Activated CD8-positive, alpha-beta memory T cell treated with anti-CD3 and anti-CD28 coated beads, Interleukin-2, amount 50 U/mL, for 1 hour (primary cell): ENCODE measurements at regions not wholly inside any gene's neighbourhood (a gene's known extent, or its start where the extent isn't known, plus 50 kb on each side); places are given as distances from the start of the nearest gene placed in this dataset.
"Not testable (repeated sequence)": the region's sequence is repeated elsewhere in the genome, so short reads cannot be mapped to it uniquely, and the experiment has no call there.

Experiments used
- DNase-seq: peaks from one replicate; pipeline ENCODE4 v3.0.0-alpha.2; 2020; ENCODE audit errors: extremely low read depth

DNA sequence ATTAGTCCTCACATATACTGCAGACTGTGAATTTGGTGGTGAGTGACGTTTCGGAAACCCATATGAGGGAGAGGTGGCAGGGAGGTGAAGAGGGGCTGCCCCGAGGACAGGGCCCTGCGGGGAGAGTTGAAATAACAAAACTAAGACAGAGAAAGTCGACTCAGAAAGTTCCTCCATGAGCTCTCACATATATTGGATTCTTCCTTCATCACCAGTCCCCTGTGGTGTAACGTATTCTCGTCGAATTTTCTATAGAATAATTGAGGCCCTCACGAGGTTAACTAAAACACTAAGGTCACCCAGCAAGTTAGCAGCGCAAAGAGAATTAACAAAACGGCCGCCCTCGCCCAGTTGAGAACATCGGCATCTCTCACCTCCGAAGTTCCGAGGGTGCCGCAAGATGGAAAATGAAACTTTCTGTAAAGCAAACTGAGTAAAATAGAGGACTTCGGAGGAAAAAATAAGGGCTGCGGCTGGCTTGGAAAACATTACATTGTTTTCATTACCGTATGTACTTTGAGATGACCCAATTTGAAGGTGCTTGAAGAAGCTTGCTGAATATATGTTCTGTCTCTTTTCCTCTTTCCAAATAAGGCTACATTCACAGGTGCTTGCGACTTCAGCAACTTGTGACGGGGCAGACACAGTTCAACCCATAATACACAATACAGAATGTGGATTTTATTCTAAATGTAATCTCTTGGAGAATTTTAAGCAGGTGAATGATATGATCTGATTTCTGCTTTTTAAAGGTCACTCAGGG, 490.9 kb upstream of the JARID2 start:
- DNase-seq: no peak

DNA sequence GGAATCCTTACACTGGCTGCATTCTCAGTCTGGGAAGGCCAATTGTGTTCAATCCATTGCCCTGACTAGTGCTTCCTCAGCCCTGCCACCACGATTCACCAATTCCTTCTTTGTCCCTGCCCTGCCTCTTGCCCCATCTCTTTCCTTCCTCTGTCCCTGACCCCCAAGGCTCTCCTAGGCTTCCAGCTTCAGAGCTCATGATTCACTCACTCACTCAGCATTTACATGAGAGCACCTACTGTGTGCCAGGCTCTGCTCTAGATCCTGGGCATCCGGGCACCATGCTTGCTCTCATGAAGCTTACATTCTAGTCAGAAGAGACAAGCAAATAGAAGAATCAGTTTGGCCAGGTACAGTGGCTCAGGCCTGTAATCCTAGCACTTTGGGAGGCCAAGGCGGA, 489.5 kb upstream of the JARID2 start:
- DNase-seq: no peak

DNA sequence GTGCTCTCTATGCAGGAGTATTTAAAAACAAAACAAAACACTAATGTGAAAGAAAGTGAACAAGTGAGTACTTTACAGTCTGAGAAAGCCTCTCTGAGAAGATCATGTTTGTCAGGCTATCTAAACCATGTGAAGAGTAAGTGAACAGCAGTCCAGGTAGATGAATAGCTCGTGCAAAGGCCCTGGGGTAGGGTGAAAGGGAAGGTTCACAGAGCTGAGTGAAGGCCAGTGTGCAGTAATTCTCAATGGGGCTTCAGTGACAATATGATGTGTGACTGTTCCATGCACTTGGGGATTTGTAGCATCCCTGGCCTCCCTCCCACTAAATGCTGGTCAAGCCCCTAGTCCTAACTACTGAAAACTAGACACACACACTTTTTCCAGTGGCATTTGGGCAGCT, 488.9 kb upstream of the JARID2 start:
- no peak for DNase-seq

DNA sequence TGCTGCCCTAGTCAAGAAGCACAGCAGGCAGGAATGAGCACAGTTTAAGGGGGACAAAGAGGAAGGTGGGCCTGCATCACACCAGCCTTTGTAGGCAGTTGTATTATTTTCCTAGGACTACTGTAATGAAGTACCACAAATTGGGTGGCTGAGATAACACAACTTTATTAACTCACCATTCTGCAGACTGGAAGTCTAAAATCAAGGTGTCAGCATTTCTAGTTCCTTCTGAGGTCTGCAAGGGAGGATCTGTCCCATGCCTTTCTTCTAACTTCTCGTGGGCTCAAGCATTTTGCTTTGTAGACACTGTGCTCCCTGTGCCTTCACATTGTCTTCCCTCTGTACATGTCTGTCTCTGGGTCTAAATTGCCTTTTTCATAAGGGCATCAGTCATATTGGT, 488.5 kb upstream of the JARID2 start:
- no peak for DNase-seq

DNA sequence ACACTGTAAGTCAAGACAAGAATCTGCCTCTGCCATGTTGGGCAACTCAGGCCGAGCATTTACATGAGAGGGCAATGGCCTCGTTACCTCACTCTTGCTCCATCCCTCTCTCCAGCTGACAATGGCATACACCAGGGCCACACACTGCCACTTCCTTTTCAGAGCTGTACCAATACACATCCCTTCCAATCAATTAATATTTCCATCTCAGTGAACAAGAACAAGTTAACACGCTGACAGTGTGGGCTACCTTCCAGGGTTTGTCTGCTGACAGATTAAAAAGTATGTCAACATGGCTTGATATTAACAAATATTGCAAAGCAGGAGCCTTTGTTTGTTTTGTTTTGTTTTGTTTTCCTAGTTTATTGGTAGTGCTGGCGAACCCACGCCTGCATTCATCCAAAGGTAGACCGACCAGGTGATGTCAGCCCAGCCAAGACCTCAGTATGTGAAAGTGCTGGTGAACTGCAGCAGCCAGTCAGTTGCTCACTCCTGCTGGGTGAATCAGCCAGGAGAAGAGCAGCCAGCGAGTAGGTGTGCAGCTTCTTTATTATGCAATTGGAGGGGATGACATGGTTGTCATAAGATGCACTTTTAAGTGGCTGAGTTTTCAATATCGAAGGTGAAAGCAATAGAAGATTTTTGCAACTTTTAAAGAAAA, 487.3 kb upstream of the JARID2 start:
- DNase-seq: no peak

DNA sequence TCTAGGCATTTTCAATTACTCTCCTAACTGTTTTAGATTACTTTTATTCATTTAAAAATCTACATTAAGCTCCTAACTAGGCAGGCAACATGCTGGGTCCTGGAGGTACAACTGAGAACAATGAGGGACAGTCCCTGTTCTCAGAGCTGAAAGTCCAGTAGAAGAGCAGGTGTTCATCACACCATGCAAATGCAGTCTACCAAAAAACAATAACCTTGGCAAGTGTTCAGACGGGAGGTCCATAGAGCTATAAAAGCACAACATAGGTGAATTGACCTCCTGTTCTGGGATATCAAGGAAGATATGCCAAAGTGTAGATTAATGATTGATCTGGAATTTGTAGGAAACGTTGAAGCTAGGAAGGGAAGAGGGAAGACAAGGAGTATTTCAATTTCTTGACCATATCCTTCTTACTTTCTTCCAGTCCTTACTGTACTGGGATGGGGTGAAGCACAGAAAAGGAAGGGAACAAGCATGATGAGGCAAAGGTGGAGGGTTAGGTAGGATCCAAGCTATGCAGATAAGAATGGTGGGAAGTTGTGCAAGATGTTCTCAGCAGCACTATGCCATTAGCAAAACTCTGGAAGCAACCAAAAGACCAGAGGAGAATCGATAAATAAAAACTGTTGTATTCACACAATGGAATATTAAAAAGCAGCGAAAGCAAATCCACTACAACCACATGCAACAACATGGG, 485.7 kb upstream of the JARID2 start:
- no peak for DNase-seq

DNA sequence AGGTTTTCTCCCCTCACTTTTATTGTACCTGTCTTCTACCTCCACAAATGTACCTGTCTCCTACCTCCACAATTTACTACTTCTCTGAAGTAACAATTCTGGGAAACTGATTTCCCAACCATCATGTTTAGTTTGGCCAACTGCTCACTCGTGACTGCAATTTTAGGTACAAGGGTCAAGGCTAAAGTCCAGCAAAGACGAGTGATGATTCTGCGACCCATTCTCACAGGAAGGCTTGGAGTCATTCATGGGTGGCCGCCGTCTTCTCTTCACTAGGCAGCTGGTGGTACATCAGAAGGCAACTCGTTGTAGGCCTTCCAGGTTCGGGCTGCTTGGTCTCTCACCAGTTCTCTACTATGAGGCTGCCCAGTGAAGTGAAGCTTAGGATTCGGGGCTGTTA, 483.8 kb upstream of the JARID2 start:
- DNase-seq: no peak

DNA sequence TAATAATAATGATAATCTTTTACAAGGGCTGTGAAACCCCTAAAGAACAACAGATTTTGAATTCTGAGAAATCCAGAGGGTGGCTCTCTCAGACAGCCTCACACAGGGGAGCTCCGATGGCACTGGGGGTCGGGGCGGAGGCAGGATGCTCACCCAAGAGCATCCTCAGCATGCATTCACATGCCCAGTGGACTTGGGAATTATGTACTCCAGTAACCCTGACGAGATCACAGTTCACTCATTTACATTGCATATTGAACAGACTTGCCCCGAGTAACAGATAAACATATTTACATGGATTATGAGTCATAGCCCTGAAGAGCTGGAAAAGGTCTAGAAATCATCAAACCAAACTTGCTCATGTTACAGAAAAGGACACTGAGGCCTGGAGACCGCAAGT, 482.7 kb upstream of the JARID2 start:
- DNase-seq: no peak

DNA sequence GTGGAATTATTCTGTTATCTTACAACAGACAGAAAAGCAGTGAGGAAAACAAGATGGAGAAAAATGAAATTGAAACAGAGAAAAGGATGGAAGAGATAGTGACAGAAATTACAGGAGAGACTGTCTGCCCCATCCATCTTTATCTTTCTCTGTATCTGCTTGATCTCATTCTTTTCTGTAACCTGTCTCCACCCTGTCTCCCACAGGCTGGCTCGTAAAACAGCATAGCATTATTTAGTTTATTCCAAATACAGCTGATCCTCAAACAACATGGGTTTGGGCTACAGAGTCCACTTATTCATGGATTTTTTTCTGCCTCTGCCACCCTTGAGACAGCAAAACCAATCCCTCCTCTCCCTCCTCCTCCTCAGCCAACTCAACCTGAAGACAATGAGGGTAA, 482.3 kb upstream of the JARID2 start:
- no peak for DNase-seq

DNA sequence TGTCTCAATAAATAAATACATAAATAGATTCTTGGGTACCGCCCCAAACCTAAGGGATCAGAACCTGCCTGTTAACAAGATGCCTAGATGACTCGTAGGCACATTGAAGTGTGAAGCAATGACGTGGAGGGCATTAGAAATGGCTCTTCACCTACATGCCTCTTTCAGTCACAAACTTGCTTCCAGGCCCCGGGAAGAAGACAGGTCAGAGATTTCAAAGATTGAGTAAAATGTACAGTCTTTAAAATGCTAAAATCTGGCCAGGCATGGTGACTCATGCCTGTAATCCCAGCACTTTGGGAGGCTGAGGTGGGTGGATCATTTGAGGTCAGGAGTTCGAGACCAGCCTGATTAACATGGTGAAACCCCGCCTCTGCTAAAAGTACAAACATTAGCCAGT, 480.8 kb upstream of the JARID2 start:
- no peak for DNase-seq

DNA sequence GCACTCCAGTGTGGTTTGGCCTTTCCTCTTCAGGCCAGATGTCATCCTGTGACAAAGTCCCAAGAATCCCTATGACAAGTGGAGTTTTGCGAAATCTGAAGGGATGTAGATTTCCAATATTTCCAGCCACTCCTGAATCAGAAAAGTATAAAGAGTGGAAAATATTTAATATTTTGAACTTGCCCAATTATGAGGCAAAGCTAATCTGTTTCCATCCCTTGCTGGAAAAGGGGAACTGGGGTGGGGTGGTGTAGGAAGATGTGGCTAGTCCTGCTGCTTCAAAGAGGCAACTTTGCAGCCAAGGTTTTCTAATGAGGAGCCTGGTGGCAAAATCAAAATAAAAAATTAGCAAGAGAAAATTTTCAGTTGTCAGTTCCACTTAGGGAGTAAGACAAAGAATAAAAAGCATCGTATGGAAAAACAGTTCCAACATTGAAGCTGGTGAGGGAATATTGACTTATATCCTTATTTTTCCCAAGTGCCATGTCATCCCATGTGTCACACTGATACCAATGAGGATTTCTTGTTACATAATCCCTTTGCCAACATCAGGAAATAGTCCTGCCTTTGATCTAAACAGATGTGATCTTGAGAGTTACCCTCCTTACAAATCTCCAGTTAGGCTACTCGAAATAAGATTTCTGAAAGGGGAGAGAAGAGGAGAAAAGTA, 480.0 kb upstream of the JARID2 start:
- no peak for DNase-seq

DNA sequence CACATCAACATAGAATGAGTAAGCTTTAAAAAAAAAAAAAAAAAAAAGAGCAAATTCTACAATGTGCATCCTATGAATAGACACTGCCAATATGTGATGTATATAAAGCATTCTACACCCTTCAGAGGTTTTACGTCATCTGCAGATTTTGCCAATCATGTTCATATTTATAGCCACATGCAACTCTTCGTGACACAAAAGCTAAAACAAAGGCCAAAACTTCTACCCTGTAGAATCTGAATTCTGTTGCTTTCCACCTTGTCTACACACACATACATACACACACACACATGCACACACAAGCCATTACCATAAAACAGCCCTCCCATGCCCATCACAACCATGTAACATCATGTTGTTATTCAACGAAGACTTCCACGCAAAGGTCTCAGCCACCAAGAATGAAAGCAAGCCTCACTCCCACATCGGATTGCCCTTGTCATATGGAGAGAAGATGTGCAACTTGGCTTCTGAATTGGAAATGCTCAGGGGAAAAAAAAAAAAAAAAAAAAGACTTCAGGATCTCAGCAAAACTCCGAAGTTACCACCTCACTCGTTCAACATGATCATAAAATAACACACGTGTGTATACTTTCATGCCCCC, 479.4 kb upstream of the JARID2 start:
- DNase-seq: no peak

DNA sequence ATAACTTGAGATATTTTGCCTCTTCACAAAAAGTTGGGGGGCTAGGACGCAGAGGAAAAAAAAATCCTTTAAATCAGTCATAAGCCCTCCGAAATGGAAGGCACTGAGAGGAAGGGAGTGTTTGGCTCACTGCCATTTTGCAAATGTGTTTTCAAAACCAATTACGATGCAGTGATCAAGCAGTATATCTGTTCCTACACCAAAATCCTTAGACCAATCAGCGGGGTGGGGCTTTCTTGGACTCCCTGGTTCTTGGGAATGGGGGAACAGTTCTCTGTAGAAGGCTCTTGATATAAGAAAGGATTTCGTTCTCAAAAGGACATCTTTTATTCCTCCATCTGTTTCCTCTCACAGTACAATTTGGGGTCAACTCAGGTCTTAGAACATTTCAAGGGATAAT, 478.6 kb upstream of the JARID2 start:
- no peak for DNase-seq

DNA sequence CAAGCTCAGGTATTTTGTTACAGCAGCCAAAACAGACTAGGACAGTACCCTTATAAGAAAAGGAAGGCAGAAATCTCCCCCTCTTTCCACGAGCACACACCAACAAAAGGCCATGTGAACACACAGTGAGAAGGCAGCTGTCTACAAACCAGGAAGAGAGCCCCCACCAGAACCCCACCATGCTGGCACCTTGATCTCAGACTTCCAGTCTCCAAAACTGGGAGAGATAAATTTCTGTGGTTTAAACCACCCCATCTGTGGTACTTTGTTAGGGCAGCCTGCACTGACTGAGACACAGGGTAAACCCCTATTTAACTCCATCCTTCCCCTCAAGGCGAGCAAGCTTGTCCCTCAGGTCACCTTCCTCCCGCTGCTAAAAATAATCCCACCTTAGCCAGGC, 475.8 kb upstream of the JARID2 start:
- no peak for DNase-seq

DNA sequence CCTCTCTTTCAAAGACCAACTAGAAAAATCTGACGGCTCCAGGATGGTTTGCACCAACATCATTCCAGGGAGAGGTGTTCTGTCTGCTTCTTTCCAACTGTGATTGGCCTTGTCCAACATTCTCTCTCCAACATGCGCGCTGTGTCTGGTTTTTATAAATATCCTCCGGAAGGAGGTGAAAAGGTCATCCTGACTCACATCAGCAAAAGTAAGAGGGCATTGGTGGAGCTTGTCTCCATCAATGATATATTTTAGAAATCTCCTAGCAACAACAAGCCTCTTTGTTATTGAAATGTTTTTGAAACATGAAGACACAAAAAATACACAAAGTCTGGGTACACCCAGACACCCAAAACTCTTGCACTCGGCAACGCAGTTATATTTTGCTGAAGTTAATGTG, 475.3 kb upstream of the JARID2 start:
- no peak for DNase-seq

DNA sequence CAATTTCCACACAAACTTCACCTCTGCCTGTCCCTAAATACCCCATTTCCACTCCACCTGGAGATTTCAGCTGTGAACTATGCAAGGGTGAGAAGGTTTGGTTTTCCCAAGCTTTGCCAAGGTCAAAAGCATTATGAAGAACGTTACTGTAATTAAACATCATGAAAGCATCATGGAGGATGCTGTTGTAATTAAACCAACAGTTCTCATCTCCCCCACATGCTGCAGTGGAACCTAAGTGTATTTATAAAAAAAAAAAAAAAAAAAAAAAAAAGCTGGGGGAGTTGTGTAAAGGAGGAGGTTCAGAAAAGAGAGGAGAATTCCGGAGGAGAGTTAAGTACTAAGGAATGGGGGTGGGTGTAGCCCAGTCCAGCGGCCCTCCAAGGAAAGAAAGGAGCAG, 474.9 kb upstream of the JARID2 start:
- no peak for DNase-seq

DNA sequence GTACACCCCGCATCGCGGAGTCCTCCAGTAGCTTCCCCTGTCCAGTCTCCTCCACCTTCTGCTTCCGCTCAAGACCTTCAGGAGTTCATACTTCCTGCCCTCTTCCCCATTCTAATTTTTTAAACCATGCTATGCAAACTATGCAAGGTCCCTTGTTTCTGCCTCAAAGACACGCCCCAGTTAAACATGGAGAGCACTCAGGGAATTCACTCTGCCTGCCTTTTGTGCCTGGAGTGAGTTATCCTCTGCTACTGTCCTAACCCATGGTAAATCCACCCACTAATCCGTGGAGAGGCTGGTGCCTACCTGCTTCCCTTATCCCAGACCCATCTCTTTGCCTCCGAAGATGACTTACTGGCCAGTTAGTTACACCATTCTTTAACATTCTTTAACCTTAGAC, 473.7 kb upstream of the JARID2 start:
- DNase-seq: no peak

DNA sequence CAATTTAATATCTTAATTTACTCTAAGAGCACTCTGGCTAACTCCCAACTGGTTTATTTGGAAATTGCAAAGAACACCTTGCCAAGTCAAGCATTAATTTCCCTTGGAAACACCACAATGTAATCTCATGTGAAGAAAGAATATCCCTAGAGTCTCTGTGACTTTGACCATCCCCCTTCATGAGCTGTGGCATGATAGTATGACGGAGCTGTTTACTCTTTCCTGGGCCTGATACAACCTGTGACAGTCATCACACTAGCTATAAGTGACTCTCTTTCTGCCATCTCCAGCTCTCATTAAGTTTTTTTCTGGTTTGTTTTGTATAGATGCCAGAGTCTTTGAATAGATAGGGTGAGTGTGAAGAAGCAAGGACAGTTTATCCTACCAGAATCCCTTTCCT, 470.3 kb upstream of the JARID2 start:
- DNase-seq: no peak

DNA sequence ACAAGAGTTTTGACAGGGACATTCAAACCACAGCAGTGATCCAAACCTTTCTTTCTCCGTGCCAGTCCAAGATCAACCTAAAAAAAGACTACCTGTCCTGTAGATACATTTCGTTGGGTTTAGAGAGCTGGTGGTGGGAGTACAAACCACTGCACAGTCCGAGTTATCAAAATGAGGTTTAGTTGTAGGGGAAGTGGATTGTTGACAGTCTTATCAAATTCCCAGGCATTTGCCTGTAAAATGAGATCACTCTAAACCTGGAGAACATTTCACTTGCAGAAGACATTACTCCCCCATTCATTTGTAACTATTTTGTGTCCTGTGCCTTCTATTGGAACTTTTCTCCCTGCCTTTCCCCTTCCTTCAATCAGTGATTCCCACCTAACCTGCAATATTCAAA, 469.6 kb upstream of the JARID2 start:
- no peak for DNase-seq

DNA sequence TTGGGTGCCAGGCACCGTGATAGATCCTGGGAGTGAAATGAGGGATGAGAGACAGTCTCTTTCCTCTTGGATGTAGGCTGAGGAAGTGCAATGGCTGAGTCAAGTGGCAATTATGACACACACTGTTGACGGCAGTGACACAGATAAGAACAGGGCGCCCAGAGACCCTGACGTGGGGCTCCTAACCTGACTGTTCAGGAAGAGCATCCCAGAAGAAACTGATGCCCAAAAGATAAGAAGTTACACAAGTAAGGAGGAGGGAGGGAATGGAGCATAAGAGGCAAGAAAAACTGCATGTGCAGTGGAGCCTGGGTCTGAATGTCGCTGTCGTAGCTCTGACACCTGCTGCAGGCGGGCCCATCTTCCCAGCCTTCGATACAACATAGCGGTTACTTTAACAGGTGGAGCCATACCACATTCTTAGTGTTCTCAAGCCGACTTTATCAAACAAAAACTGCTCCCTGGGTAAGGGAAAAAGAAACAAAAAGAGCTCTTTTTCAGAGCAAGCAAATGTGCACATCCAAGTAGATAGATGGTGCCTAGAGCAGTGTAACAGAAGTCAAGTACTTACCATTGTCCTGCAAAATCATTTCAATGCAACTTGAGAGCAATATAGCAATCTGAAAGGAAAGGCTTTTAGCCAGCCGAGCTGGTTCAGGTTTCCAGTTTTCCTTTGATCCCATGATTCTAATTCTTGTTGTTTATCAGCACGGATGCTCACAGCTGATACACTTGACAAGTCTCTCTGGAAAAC, 463.9 kb upstream of the JARID2 start:
- DNase-seq: no peak

DNA sequence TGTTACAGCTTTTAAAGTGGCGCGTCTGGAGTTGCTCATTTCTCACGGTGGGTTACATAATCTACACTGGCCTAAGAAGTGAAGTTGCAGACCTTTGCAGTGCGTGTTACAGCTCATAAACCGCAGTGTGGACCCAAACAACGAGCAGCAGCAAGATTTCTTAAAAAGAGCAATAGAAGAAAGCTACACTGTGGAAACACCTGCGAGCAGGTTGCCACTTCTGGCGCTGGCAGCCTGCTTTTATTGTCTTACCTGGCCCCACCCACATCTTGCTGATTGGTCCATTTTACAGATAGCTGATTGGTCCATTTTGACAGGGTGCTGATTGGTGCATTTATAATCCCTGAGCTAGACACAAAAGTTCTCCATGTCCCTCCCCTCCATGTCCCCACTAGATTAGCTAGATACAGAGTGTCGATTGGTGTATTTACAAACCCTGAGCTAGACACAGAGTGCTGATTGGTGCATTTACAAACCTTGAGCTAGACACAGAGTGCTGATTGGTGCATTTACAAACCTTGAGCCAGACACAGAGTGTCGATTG, 462.9 kb upstream of the JARID2 start:
- not testable (repeated sequence) for DNase-seq
